ENCODE measurements at regions not wholly inside any gene's neighbourhood (a gene's known extent, or its start where the extent isn't known, plus 50 kb on each side); places are given as distances from the start of the nearest gene placed in this dataset.

- TF ChIP-seq, protein P1, sequence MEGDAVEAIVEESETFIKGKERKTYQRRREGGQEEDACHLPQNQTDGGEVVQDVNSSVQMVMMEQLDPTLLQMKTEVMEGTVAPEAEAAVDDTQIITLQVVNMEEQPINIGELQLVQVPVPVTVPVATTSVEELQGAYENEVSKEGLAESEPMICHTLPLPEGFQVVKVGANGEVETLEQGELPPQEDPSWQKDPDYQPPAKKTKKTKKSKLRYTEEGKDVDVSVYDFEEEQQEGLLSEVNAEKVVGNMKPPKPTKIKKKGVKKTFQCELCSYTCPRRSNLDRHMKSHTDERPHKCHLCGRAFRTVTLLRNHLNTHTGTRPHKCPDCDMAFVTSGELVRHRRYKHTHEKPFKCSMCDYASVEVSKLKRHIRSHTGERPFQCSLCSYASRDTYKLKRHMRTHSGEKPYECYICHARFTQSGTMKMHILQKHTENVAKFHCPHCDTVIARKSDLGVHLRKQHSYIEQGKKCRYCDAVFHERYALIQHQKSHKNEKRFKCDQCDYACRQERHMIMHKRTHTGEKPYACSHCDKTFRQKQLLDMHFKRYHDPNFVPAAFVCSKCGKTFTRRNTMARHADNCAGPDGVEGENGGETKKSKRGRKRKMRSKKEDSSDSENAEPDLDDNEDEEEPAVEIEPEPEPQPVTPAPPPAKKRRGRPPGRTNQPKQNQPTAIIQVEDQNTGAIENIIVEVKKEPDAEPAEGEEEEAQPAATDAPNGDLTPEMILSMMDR (optimal IDR thresholded peaks at IDR 0.05 in 1 of 3, IDR thresholded peaks at IDR 0.05 in 1 of 3, conservative IDR thresholded peaks at IDR 0.05 in 1 of 3; ENCODE audit: extremely low read depth in 1 of 3, insufficient read depth in 2 of 3, low read length in 3 of 3): no peak
- no peak for TF ChIP-seq EZH2 (IDR thresholded peaks at IDR 0.05; ENCODE audit: low read length)
Measured at GRCh38 chr3:170731281-170731680, 138.7 kb downstream of the RPL22L1 start.
